KOPT-K1 (cell line): ENCODE measurements at regions not wholly inside any gene's neighbourhood (a gene's known extent, or its start where the extent isn't known, plus 50 kb on each side); places are given as distances from the start of the nearest gene placed in this dataset.
"Not testable (repeated sequence)": the region's sequence is repeated elsewhere in the genome, so short reads cannot be mapped to it uniquely, and the experiment has no call there.

ENCODE experiments used
- H3K27ac ChIP-seq: fragments of 200-600 bp; sonication (generic); 2 replicates; pipeline ENCODE4 v1.5.1; 2016; ENCODE audit warnings: antibody characterized with exemption, mild to moderate bottlenecking, low read depth, low read length; ENCODE audit not compliant: poor library complexity, severe bottlenecking
- H3K36me3 ChIP-seq: fragments of 200-600 bp; sonication (generic); 2 replicates; pipeline ENCODE4 v1.5.1; 2017; ENCODE audit warnings: antibody characterized with exemption, mild to moderate bottlenecking, low read length, moderate library complexity; ENCODE audit not compliant: insufficient read depth
- H3K9me3 ChIP-seq: fragments of 200-600 bp; sonication (generic); 2 replicates; pipeline ENCODE4 v1.5.1; 2017; ENCODE audit warnings: antibody characterized with exemption, low read length, mild to moderate bottlenecking; ENCODE audit not compliant: insufficient read depth, poor library complexity, severe bottlenecking

DNA sequence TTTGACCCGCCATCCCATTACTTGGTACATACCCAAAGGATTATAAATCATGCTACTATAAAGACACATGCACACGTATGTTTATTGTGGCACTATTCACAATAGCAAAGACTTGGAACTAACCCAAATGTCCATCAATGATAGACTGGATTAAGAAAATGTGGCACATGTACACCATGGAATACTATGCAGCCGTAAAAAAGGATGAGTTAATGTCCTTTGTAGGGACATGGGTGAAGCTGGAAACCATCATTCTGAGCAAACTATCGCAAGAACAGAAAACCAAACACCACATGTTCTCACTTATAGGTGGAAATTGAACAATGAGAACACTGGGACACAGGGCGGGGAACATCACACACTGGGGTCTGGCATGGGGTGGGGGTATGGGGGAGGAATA lies 57.1 kb upstream of the GMDS start:
- H3K9me3 ChIP-seq, H3K27ac ChIP-seq, H3K36me3 ChIP-seq: not testable (repeated sequence)

DNA sequence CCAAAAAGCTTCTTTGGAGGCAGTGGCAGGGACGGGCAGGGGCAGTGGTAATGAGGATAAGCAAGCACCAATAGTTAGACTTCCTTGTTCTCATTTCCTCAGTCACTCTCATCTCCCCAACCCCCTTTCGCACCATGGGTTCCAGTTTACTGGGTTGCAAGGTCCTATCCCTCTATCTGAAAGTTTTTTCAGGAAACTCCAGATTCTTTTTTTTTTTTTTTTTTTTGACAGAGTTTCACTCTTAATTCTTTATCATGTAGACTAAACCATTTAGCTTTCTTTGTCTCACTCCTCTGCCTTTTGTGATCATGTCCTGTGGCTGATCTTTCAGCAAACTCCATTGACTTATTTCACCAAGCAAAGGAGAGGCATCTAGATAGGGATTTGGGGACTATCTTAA lies 51.4 kb upstream of the GMDS start:
- peaks cover 10% of the 10 kb centered on the region for H3K9me3 ChIP-seq
- H3K27ac ChIP-seq: no peak overlapping the region
- H3K36me3 ChIP-seq: no peaks in the 10 kb centered on the region
